ENCODE measurements at regions not wholly inside any gene's neighbourhood (a gene's known extent, or its start where the extent isn't known, plus 50 kb on each side); places are given as distances from the start of the nearest gene placed in this dataset.

DNA sequence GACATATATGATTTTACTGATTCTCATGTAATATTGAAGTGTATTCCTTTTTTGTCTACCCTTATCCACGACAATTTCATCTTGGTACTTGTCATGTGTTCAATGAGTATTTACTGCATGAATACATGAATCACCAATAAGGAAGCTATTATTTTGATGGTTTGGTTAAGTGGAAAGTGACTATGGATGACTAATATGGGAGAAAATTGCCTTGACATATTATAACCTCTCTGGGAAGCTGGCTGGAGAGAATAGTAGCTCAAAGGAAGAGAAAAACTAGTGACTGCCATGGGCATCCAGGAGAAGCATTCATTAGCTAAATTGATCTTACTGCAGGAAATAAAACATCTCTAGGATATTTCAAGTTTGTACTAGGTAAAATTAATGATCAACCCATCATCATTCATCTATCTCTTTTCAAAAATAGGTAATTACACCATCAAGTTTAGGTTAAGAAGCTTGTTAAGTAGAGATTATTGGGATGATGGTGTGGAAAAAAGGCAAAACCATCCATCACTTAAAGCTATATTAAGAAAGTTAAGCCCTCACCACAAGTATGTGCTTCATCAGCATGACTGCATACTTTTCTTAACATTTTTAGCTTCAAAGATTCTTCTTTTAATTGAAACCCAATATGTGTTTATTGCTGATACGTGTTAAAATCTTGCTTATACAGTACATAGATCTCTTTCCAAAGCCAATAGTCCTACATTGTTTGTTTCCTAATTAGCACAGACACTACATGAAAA lies 455.2 kb upstream of the ARPP21 start:
- no peak for DNase-seq
- no peaks in the 10 kb centered on the region for H3K4me1 Mint-ChIP-seq (ENCODE audit: low read depth, unreplicated experiment)
- no peak overlapping the region for H3K27ac Mint-ChIP-seq (ENCODE audit: unreplicated experiment)
- ChIA-PET POLR2A (no interaction called here), CTCF (no interaction called here)
- TF ChIP-seq, protein P1, sequence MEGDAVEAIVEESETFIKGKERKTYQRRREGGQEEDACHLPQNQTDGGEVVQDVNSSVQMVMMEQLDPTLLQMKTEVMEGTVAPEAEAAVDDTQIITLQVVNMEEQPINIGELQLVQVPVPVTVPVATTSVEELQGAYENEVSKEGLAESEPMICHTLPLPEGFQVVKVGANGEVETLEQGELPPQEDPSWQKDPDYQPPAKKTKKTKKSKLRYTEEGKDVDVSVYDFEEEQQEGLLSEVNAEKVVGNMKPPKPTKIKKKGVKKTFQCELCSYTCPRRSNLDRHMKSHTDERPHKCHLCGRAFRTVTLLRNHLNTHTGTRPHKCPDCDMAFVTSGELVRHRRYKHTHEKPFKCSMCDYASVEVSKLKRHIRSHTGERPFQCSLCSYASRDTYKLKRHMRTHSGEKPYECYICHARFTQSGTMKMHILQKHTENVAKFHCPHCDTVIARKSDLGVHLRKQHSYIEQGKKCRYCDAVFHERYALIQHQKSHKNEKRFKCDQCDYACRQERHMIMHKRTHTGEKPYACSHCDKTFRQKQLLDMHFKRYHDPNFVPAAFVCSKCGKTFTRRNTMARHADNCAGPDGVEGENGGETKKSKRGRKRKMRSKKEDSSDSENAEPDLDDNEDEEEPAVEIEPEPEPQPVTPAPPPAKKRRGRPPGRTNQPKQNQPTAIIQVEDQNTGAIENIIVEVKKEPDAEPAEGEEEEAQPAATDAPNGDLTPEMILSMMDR (IDR thresholded peaks at IDR 0.05; ENCODE audit: insufficient read depth in 1 of 2, low read depth in 1 of 2, low read length in 1 of 2, severe bottlenecking in 1 of 2, unreplicated experiment in 1 of 2): no peak
- no peaks in the 10 kb centered on the region for H3K36me3 ChIP-seq (ENCODE audit: control insufficient read depth, insufficient read depth, low read length)
- H3K4me1 ChIP-seq: no peaks in the 10 kb centered on the region
- intact Hi-C loops (cut with micrococcal nuclease; ENCODE audit: unreplicated experiment): no loop called here
- H3K9me3 Mint-ChIP-seq (ENCODE audit: unreplicated experiment): peaks cover 28% of the 10 kb centered on the region
- peaks cover 17% of the 10 kb centered on the region for H3K9me3 ChIP-seq
- H3K4me3 Mint-ChIP-seq (ENCODE audit: unreplicated experiment): no peak overlapping the region
- H3K27me3 ChIP-seq (replicated peaks; ENCODE audit: control insufficient read depth, insufficient read depth, low read length): no peaks in the 10 kb centered on the region
- BruUV-seq (replicated peaks): no TSS peak
- H3K27me3 Mint-ChIP-seq (ENCODE audit: insufficient read depth, unreplicated experiment): no peaks in the 10 kb centered on the region
- no peak overlapping the region for H3K4me3 ChIP-seq (ENCODE audit: low read depth, low read length)
- no peaks in the 10 kb centered on the region for H3K36me3 Mint-ChIP-seq (ENCODE audit: insufficient read depth, unreplicated experiment)

DNA sequence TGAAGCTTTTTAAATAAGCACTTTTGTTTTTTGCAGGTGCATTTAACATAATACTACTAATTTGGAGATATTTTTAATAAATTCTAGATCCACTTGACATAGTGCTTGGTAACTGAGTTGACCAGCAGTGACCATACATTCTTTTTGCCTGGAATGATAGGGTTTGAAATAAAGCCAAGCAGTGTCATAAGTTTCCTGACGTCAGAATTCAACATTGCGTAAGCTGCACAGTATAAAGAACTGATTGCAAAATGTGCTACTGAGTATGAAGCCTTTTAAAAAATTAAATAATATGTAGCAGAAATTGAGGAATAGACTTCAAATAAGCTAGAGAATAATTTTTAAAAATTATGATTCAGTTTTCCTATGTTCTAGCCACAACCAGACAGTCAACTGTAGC lies 454.6 kb upstream of the ARPP21 start:
- Mint-ChIP-seq H3K36me3 (ENCODE audit: insufficient read depth, unreplicated experiment) (no peaks in the 10 kb centered on the region), H3K27me3 (ENCODE audit: insufficient read depth, unreplicated experiment) (no peaks in the 10 kb centered on the region), H3K9me3 (ENCODE audit: unreplicated experiment) (peaks cover 28% of the 10 kb centered on the region), H3K27ac (ENCODE audit: unreplicated experiment) (no peak overlapping the region), H3K4me1 (ENCODE audit: low read depth, unreplicated experiment) (no peaks in the 10 kb centered on the region), H3K4me3 (ENCODE audit: unreplicated experiment) (no peak overlapping the region)
- POLR2A ChIA-PET: no interaction called here
- no TSS peak for BruUV-seq (replicated peaks)
- Histone ChIP-seq H3K4me3 (ENCODE audit: low read depth, low read length) (no peak overlapping the region), H3K36me3 (ENCODE audit: control insufficient read depth, insufficient read depth, low read length) (no peaks in the 10 kb centered on the region), H3K9me3 (peaks cover 17% of the 10 kb centered on the region), H3K27me3 (replicated peaks; ENCODE audit: control insufficient read depth, insufficient read depth, low read length) (no peaks in the 10 kb centered on the region), H3K4me1 (no peaks in the 10 kb centered on the region)
- no peak for DNase-seq
- TF ChIP-seq, protein P1 (IDR thresholded peaks at IDR 0.05; ENCODE audit: insufficient read depth in 1 of 2, low read depth in 1 of 2, low read length in 1 of 2, severe bottlenecking in 1 of 2, unreplicated experiment in 1 of 2): no peak
- CTCF ChIA-PET: no interaction called here
- intact Hi-C loops (cut with micrococcal nuclease; ENCODE audit: unreplicated experiment): no loop called here

DNA sequence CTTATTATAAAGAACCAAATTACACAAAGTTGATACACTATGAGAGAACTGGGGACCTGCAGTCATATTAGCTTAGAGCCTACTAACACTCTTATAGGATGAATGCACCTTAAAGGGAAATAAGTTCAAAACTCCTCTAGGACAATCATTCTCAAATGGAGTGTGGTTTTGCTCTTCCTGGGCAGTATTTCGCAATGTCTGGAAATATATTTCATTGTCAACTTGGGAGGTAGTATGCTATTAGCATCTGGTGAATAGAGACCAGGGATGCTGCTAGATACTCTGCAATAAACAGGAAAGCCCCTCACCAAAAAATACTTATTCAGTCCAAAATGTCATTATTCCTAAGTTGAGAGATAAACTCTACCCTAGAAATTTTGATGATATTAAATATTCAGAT lies 451.4 kb upstream of the ARPP21 start:
- no peaks in the 10 kb centered on the region for H3K36me3 ChIP-seq (ENCODE audit: control insufficient read depth, insufficient read depth, low read length)
- H3K9me3 Mint-ChIP-seq (ENCODE audit: unreplicated experiment): peaks cover 24% of the 10 kb centered on the region
- BruUV-seq (replicated peaks): no TSS peak
- no peaks in the 10 kb centered on the region for H3K27me3 Mint-ChIP-seq (ENCODE audit: insufficient read depth, unreplicated experiment)
- no peak overlapping the region for H3K4me3 Mint-ChIP-seq (ENCODE audit: unreplicated experiment)
- H3K27me3 ChIP-seq (replicated peaks; ENCODE audit: control insufficient read depth, insufficient read depth, low read length): no peaks in the 10 kb centered on the region
- CTCF ChIA-PET: no interaction called here
- H3K9me3 ChIP-seq: no peaks in the 10 kb centered on the region
- intact Hi-C loops (cut with micrococcal nuclease; ENCODE audit: unreplicated experiment): no loop called here
- H3K36me3 Mint-ChIP-seq (ENCODE audit: insufficient read depth, unreplicated experiment): peaks cover 6% of the 10 kb centered on the region
- no peak overlapping the region for H3K4me3 ChIP-seq (ENCODE audit: low read depth, low read length)
- peaks cover 6% of the 10 kb centered on the region for H3K4me1 Mint-ChIP-seq (ENCODE audit: low read depth, unreplicated experiment)
- no peak overlapping the region for H3K27ac Mint-ChIP-seq (ENCODE audit: unreplicated experiment)
- TF ChIP-seq, protein P1 (IDR thresholded peaks at IDR 0.05; ENCODE audit: insufficient read depth in 1 of 2, low read depth in 1 of 2, low read length in 1 of 2, severe bottlenecking in 1 of 2, unreplicated experiment in 1 of 2): no peak
- POLR2A ChIA-PET: no interaction called here
- no peaks in the 10 kb centered on the region for H3K4me1 ChIP-seq
- no peak for DNase-seq

All from Caco-2 (cell line).